HEK293T (cell line): ENCODE measurements at regions not wholly inside any gene's neighbourhood (a gene's known extent, or its start where the extent isn't known, plus 50 kb on each side); places are given as distances from the start of the nearest gene placed in this dataset.

Experiments used
- HDGF ChIP-seq: fragments of 450-650 bp; IDR thresholded peaks from 2 replicates; pipeline ENCODE4 v1.6.1; 2017; ENCODE audit warnings: antibody characterized with exemption, borderline replicate concordance
- TARDBP ChIP-seq: fragments of 450-650 bp; IDR thresholded peaks from 2 replicates; pipeline ENCODE4 v1.6.1; 2016
- ZNF384 ChIP-seq: fragments of 450-650 bp; IDR thresholded peaks from 2 replicates; pipeline ENCODE4 v1.6.1; 2016

DNA sequence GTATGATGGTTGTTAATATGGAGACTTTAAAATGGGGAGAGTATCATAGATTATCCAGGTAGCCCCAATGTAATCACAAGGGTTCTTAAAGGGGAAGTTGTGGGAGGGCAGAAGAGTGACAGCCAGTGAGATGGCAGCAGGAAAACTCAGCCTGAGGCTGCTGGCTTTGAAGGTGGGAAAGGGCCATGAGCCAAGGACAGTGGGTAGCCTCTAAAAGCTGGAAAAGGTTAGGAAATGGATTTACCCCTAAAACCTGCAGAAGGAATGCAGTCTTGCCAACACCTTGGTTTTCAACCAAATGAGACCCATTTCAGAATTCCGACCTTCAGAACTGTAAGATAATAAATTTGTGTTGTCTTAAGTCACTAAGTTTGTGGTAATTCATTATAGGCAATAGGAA is 68.8 kb upstream of the BLTP1 start:
- TF ChIP-seq HDGF (no peak), TARDBP (no peak), ZNF384 (no peak)
